Osteocyte (in vitro differentiated cells): ENCODE measurements at regions not wholly inside any gene's neighbourhood (a gene's known extent, or its start where the extent isn't known, plus 50 kb on each side); places are given as distances from the start of the nearest gene placed in this dataset.

Source experiments
- DNase-seq: peaks from one replicate; pipeline ENCODE4 v3.0.0; 2021; ENCODE audit warnings: mixed read lengths; ENCODE audit not compliant: unreplicated experiment; ENCODE audit errors: extremely low spot score
- H3K27ac Mint-ChIP-seq: one replicate; pipeline ENCODE4 v1.8.0; 2021; ENCODE audit warnings: mild to moderate bottlenecking, mixed read lengths; ENCODE audit not compliant: unreplicated experiment
- H3K27me3 Mint-ChIP-seq: one replicate; pipeline ENCODE4 v1.8.0; 2021; ENCODE audit warnings: mixed read lengths; ENCODE audit not compliant: unreplicated experiment
- H3K36me3 Mint-ChIP-seq: one replicate; pipeline ENCODE4 v1.8.0; 2021; ENCODE audit warnings: mixed read lengths; ENCODE audit not compliant: unreplicated experiment
- H3K4me1 Mint-ChIP-seq: one replicate; pipeline ENCODE4 v1.8.0; 2021; ENCODE audit warnings: mixed read lengths; ENCODE audit not compliant: unreplicated experiment
- H3K4me3 Mint-ChIP-seq: one replicate; pipeline ENCODE4 v1.8.0; 2021; ENCODE audit warnings: mild to moderate bottlenecking, moderate library complexity, mixed read lengths; ENCODE audit not compliant: unreplicated experiment
- H3K9me3 Mint-ChIP-seq: one replicate; pipeline ENCODE4 v1.8.0; 2021; ENCODE audit warnings: mixed read lengths; ENCODE audit not compliant: unreplicated experiment
- CTCF ChIP-seq: fragments of 200-600 bp; sonication (generic); IDR thresholded peaks from 2 replicates; pipeline ENCODE4 v1.5.0; 2021; ENCODE audit warnings: antibody characterized with exemption, mild to moderate bottlenecking, moderate library complexity

GRCh38 chr4:106584337-106584989 is 215.9 kb upstream of the GIMD1 start:
- Mint-ChIP-seq H3K36me3 (peaks cover 2% of the 10 kb centered on the region), H3K27ac (peak overlapping the region; percentile 74), H3K4me1 (peaks cover 61% of the 10 kb centered on the region), H3K4me3 (no peak overlapping the region), H3K9me3 (peaks cover 3% of the 10 kb centered on the region), H3K27me3 (no peaks in the 10 kb centered on the region)
- no peak for TF ChIP-seq CTCF
- DNase-seq: no peak

DNA sequence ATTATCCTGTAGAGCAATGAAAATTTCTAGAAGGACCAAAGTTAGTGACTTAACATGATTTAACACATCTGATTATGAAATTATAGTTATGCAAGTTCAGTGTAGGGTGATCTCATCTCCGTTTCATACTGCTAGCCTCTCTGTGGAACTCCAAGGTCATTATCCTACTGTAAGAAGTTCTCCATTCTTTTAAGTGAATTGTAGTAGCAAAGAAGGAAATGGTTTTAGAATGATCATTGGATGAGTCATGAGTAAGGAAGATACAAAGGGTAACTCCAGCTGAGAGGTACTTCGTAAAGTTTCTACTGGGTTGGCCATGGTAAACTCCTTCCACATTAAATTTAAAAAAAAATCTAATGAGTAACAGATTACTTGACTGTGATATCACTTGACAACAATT is 215.0 kb upstream of the GIMD1 start:
- TF ChIP-seq CTCF: no peak
- H3K36me3 Mint-ChIP-seq: peaks cover 2% of the 10 kb centered on the region
- peak overlapping the region; percentile 74 for H3K27ac Mint-ChIP-seq
- DNase-seq: no peak
- H3K4me3 Mint-ChIP-seq: no peak overlapping the region
- peaks cover 56% of the 10 kb centered on the region for H3K4me1 Mint-ChIP-seq
- peaks cover 3% of the 10 kb centered on the region for H3K9me3 Mint-ChIP-seq
- H3K27me3 Mint-ChIP-seq: no peaks in the 10 kb centered on the region

- H3K9me3 Mint-ChIP-seq: peaks cover 3% of the 10 kb centered on the region
- no peak overlapping the region for H3K4me3 Mint-ChIP-seq
- H3K36me3 Mint-ChIP-seq: peaks cover 2% of the 10 kb centered on the region
- peaks cover 51% of the 10 kb centered on the region for H3K4me1 Mint-ChIP-seq
- H3K27ac Mint-ChIP-seq: peak overlapping the region; percentile 74
- no peak for TF ChIP-seq CTCF
- no peak for DNase-seq
- H3K27me3 Mint-ChIP-seq: no peaks in the 10 kb centered on the region
Measured at GRCh38 chr4:106583108-106583507, 214.5 kb upstream of the GIMD1 start.

DNA sequence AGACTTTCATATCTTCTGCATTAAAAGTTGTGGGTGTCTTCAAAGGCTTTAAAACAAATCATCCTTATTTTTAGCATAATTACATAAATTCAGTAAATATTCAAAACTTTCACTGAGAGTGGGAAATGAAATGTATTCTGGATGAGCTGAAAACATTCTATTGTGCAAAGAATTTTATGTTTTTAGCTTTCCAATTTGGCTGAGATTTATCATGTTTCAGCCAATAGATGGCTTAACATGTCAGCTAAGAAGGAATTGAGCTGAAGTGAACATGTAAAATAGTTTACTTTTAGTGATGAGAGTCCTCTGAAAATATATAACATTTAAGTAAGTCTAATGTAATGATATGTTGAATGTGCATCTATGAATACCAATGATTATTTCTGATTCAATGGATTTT is 213.5 kb upstream of the GIMD1 start:
- H3K27ac Mint-ChIP-seq: no peak overlapping the region
- no peak for DNase-seq
- H3K4me1 Mint-ChIP-seq: peaks cover 44% of the 10 kb centered on the region
- TF ChIP-seq CTCF: no peak
- H3K9me3 Mint-ChIP-seq: peaks cover 3% of the 10 kb centered on the region
- H3K27me3 Mint-ChIP-seq: no peaks in the 10 kb centered on the region
- H3K4me3 Mint-ChIP-seq: no peak overlapping the region
- peaks cover 2% of the 10 kb centered on the region for H3K36me3 Mint-ChIP-seq

DNA sequence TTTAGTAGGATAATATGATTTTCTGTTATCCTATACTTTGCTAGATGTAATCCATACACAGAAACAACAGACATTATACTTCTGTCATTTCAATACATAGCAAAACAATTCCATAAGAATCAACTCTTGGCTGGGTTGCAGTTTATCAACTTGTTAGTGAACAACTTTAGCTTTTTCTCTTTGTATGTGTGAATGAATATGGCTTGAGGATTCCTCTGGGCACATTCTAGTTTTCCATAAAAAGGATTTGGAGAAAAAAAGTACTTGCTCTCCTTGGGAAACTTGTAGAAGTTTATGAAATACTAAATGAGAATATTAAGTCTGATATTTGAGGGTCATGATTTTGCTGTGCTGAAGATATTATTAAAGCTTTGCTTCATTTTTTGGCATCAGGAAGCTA is 210.7 kb upstream of the GIMD1 start:
- DNase-seq: no peak
- H3K9me3 Mint-ChIP-seq: peaks cover 3% of the 10 kb centered on the region
- no peaks in the 10 kb centered on the region for H3K27me3 Mint-ChIP-seq
- no peak overlapping the region for H3K4me3 Mint-ChIP-seq
- H3K27ac Mint-ChIP-seq: no peak overlapping the region
- no peak for TF ChIP-seq CTCF
- H3K4me1 Mint-ChIP-seq: peaks cover 23% of the 10 kb centered on the region
- H3K36me3 Mint-ChIP-seq: peaks cover 2% of the 10 kb centered on the region
